22Rv1 (cell line): ENCODE measurements at regions not wholly inside any gene's neighbourhood (a gene's known extent, or its start where the extent isn't known, plus 50 kb on each side); places are given as distances from the start of the nearest gene placed in this dataset.

Experiments
- ZFX ChIP-seq: fragments of 450-650 bp; IDR thresholded peaks from 2 replicates; pipeline ENCODE4 v1.6.1; 2017; ENCODE audit warnings: antibody characterized with exemption, borderline replicate concordance
- TF ChIP-seq, protein P1 (sequence below): fragments of 450-650 bp; IDR thresholded peaks from 2 replicates; pipeline ENCODE4 v1.5.1; 2017; ENCODE audit warnings: mild to moderate bottlenecking

DNA sequence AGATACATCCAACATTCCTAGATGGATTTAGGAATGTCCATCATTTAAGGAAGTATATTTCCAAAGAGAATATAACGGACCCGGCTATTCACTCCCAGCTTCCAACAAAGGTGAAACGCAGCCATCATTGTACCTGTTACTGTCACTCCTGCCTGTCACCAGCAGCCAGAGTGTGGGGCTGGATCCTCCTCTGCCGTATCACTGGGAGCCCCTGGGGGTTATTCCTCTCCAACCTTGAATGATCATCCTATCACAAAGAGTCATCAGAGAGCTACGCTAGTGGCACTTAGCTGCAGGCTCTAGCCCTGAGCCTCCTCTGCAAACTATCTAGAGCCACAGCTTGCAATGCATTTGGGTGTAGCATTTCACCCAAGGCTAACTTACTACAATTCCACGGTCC, 73.6 kb upstream of the NHSL1 start:
- TF ChIP-seq, protein P1, sequence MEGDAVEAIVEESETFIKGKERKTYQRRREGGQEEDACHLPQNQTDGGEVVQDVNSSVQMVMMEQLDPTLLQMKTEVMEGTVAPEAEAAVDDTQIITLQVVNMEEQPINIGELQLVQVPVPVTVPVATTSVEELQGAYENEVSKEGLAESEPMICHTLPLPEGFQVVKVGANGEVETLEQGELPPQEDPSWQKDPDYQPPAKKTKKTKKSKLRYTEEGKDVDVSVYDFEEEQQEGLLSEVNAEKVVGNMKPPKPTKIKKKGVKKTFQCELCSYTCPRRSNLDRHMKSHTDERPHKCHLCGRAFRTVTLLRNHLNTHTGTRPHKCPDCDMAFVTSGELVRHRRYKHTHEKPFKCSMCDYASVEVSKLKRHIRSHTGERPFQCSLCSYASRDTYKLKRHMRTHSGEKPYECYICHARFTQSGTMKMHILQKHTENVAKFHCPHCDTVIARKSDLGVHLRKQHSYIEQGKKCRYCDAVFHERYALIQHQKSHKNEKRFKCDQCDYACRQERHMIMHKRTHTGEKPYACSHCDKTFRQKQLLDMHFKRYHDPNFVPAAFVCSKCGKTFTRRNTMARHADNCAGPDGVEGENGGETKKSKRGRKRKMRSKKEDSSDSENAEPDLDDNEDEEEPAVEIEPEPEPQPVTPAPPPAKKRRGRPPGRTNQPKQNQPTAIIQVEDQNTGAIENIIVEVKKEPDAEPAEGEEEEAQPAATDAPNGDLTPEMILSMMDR = no peak
- TF ChIP-seq ZFX = no peak
